ENCODE measurements at regions not wholly inside any gene's neighbourhood (a gene's known extent, or its start where the extent isn't known, plus 50 kb on each side); places are given as distances from the start of the nearest gene placed in this dataset.

DNA sequence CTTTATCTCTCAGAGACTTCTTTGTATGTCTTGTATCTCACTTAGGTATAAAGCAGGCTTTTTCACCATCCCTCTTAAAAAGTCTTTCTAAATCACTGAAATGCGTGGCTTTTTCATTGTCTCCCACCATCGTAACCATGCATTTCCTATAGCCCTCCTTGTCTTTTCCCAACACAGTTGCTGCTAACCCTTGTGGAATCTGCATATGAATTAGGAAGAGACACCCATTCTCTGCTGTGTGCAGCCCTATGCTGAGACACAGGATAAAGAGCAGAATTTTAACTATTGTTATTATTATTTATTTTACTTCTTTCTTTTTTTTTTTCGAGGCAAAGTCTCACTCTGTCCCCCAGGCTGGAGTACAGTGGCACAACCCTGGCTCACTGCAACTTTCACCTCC, 804.3 kb upstream of the COBL start:
- TF ChIP-seq FOS (IDR thresholded peaks at IDR 0.05; ENCODE audit: low read depth, low read length): no peak
- ChIA-PET CTCF (no interaction called here), POLR2A (ENCODE audit: unreplicated experiment) (no interaction called here)
- H4K5ac ChIP-seq (ENCODE audit: low read depth, low read length): no peak overlapping the region
- no peak overlapping the region for H2BK120ac ChIP-seq (ENCODE audit: low read depth, low read length)
- no peak overlapping the region for H3K27ac ChIP-seq (ENCODE audit: insufficient read depth, low read length)
- DNase-seq (no peak), ATAC-seq (ENCODE audit: low read depth) (no peak)
- no TSS peak for BruUV-seq (replicated peaks)
- H2BK15ac ChIP-seq (ENCODE audit: low read depth, low read length): no peak overlapping the region
- H2BK20ac ChIP-seq (ENCODE audit: low read depth, low read length): no peak overlapping the region
- dilution Hi-C loops (cut with HindIII; ENCODE audit: low sequenced_read_pairs, unreplicated experiment): no loop called here
- H4K20me1 ChIP-seq (ENCODE audit: insufficient read depth, low read length): no peaks in the 10 kb centered on the region
- no CpG with 5 or more reads among the region's 3 CpGs for WGBS, 2 experiments (ENCODE audit: extremely low coverage in 2 of 2, insufficient read length in 1 of 2)
- H3K79me1 ChIP-seq (ENCODE audit: low read depth in 1 of 2, low read length in 2 of 2): no peaks in the 10 kb centered on the region
- no peak overlapping the region for H3K14ac ChIP-seq (replicated peaks; ENCODE audit: low read depth, low read length)
- H3K56ac ChIP-seq (ENCODE audit: extremely low read depth, insufficient read depth, low read length): no peak overlapping the region
- no peak overlapping the region for H3K23ac ChIP-seq (ENCODE audit: low read depth, low read length)
- H2AFZ ChIP-seq (replicated peaks; ENCODE audit: low read length, poor library complexity): no peak overlapping the region
- no peak overlapping the region for H4K8ac ChIP-seq (ENCODE audit: low read depth in 2 of 2, low read length in 2 of 2)
- H4K91ac ChIP-seq (ENCODE audit: insufficient read depth, low read depth, low read length): no peak overlapping the region
- intact Hi-C loops (cut with micrococcal nuclease): no loop called here
- H2AK5ac ChIP-seq (ENCODE audit: low read depth, low read length): no peak overlapping the region
- H2AK9ac ChIP-seq (replicated peaks; ENCODE audit: low read depth, low read length, poor library complexity): no peak overlapping the region
- H3K4me2 ChIP-seq (ENCODE audit: low read depth, low read length): no peak overlapping the region
- no peaks in the 10 kb centered on the region for H3K4me1 ChIP-seq (ENCODE audit: control insufficient read depth, insufficient read depth, low read length)
- no peak overlapping the region for H2BK5ac ChIP-seq (ENCODE audit: low read depth, low read length, poor library complexity, severe bottlenecking)
- H3K36me3 ChIP-seq (ENCODE audit: control insufficient read depth, insufficient read depth, low read length): no peaks in the 10 kb centered on the region
- no peak overlapping the region for H3K9ac ChIP-seq (ENCODE audit: low read depth, low read length)
- H3K18ac ChIP-seq (ENCODE audit: low read depth, low read length): no peak overlapping the region
- H3K4me3 ChIP-seq (ENCODE audit: insufficient read depth, low read depth, low read length): no peak overlapping the region
- H3K9me1 ChIP-seq (ENCODE audit: insufficient read depth, low read length): no peaks in the 10 kb centered on the region
- in situ Hi-C loops (cut with MboI; ENCODE audit: low sequenced_read_pairs): no loop called here
- H3K4ac ChIP-seq (ENCODE audit: low read depth, low read length): no peak overlapping the region
- peaks cover 3% of the 10 kb centered on the region for H3K9me3 ChIP-seq (ENCODE audit: control insufficient read depth, insufficient read depth, low read length)
- H3K27me3 ChIP-seq (ENCODE audit: control insufficient read depth, insufficient read depth, low read length): no peaks in the 10 kb centered on the region
